ENCODE measurements at regions not wholly inside any gene's neighbourhood (a gene's known extent, or its start where the extent isn't known, plus 50 kb on each side); places are given as distances from the start of the nearest gene placed in this dataset.
"Not testable (repeated sequence)": the region's sequence is repeated elsewhere in the genome, so short reads cannot be mapped to it uniquely, and the experiment has no call there.

DNA sequence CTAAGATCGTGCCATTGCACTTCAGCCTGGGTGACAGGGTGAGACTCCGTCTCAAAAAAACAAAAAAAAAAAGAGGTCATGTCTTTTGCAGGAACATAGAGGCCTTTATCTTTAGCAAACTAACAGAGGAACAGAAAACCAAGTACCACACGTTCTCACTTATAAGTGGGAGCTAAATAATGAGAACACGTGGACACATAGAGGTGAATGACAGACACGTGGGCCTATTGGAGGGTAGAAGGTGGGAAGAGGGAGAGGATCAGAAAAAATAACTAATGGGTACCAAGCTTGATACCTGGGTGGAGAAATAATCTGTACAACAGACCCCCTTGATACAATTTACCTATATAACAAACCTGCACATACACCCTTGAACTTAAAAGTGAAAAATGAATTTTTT is 401.4 kb upstream of the NAALADL2 start:
- DNase-seq (ENCODE audit: low read depth) = no peak

GRCh38 chr3:174460831-174461230 is 398.3 kb upstream of the NAALADL2 start:
- DNase-seq (ENCODE audit: low read depth) = no peak

GRCh38 chr3:174462916-174463315 is 396.2 kb upstream of the NAALADL2 start:
- no peak for DNase-seq (ENCODE audit: low read depth)

GRCh38 chr3:174465177-174465576 is 394.0 kb upstream of the NAALADL2 start:
- DNase-seq (ENCODE audit: low read depth) = no peak

- no peak for DNase-seq (ENCODE audit: low read depth)
Measured at GRCh38 chr3:174466471-174467054, 392.6 kb upstream of the NAALADL2 start.

- DNase-seq (ENCODE audit: low read depth) = no peak
Measured at GRCh38 chr3:174477491-174477890, 381.6 kb upstream of the NAALADL2 start.

- no peak for DNase-seq (ENCODE audit: low read depth)
Measured at GRCh38 chr3:174480767-174481166, 378.4 kb upstream of the NAALADL2 start.

GRCh38 chr3:174482541-174482940 is 376.6 kb upstream of the NAALADL2 start:
- no peak for DNase-seq (ENCODE audit: low read depth)

- DNase-seq (ENCODE audit: low read depth) = no peak
Measured at GRCh38 chr3:174483254-174483653, 375.9 kb upstream of the NAALADL2 start.

DNA sequence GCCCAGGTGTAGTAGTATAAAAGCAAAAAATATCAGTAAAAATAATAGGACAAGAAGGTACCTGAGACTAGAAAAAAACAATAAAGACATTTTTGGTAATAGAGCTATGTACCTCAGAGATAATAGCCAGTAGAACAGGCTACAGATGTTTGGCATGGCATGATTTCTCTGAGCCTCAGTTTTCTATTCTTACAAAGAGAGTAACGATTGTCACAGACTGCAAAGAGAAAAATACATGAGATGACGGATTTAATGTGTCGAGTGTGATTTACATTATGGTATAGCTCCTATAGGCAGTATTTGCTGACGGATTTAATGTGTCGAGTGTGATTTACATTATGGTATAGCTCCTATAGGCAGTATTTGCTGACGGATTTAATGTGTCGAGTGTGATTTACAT is 375.3 kb upstream of the NAALADL2 start:
- DNase-seq (ENCODE audit: low read depth) = not testable (repeated sequence)

DNA sequence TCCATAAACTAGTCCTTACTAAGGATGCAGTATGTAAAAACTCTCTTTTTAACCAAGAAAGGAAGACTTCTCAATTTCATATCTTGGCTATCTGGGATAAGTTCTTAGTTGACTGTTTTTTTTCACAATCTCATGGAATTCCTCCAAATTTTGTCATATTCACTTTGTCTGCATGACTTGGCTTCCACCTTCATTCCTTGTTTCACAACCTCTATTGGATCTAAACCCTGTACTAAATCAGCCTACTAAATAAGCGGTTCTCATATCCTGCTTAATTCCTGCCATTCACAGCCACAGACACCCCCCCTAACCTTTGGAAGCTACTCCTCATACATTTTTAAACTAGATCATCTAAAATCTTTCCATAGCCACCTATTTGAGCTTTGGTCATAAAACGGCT is 370.6 kb upstream of the NAALADL2 start:
- no peak for DNase-seq (ENCODE audit: low read depth)

- no peak for DNase-seq (ENCODE audit: low read depth)
Measured at GRCh38 chr3:174495311-174495710, 363.8 kb upstream of the NAALADL2 start.

DNA sequence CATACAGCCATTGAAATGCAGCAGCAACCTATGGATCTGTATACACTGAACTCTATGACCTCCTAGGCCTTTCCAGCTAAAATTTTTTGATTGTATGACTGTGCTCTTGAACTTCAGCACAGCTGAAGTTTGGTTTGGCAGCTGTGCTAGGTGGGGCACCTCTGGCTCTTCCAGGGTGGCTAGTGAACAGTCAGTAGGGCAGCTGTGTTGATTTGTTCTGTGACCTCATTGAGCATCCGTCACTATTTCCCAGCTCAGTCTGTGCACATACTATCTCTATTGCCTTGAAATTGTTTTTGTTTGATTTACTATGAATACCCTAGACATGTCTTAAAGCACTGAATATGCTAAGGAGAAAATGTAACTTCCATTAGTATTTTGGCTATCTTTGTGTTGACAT is 363.2 kb upstream of the NAALADL2 start:
- no peak for DNase-seq (ENCODE audit: low read depth)

GRCh38 chr3:174498638-174499037 is 360.5 kb upstream of the NAALADL2 start:
- DNase-seq (ENCODE audit: low read depth) = no peak

- DNase-seq (ENCODE audit: low read depth) = no peak
Measured at GRCh38 chr3:174505266-174505665, 353.9 kb upstream of the NAALADL2 start.

DNA sequence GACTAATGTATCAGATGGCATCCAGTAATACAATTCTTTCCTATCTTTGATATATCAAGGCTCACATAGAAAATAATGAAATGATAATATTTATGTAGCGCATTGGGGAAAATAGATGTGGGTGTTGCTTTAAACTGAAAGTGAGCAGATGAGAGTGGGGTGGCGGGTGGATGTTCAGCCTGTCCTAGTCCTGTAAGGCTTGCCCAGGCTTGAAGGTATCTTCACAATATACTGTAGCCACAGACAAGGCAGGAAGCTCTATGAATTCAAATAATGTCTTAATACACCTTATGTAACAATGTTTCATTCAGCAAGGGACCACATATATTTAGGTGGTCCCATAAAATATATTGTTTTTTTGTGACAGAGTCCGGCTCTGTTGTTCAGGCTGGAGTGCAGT is 334.9 kb upstream of the NAALADL2 start:
- DNase-seq (ENCODE audit: low read depth) = no peak

GRCh38 chr3:174529298-174529697 is 329.8 kb upstream of the NAALADL2 start:
- no peak for DNase-seq (ENCODE audit: low read depth)

DNA sequence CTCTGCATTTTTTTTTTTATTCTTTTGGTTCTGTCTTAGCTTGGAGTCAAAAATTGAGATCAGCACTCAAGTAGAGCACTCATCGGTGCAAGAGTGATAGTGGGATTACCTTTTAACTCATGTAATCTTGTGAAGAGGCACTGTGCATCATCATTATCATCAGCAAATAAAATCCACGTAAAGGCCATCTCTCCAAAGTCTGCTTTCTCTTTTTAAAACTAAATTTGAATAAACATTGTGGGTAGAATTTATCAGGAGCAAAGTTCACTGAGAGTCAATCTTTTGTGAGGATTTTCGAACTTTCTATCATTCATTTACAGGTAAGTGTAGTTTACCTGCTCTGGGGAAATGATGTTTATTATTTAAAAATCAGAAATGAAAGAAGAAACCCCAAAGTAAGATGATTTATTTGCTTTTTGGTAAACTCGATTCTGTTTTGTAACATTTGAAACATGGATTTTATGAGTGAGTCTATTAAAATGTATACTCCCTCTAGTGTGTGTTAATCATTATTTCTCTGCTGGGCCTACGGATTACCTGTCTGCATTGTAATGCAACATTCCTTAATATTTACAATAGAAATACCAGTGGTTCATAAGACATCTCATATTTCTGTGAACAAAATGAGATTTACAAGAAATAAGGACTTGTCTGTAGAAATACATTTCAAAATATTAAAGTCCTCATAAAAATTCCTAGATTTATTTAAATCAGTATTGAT is 327.7 kb upstream of the NAALADL2 start:
- DNase-seq (ENCODE audit: low read depth) = no peak

GRCh38 chr3:174532216-174532615 is 326.9 kb upstream of the NAALADL2 start:
- no peak for DNase-seq (ENCODE audit: low read depth)

DNA sequence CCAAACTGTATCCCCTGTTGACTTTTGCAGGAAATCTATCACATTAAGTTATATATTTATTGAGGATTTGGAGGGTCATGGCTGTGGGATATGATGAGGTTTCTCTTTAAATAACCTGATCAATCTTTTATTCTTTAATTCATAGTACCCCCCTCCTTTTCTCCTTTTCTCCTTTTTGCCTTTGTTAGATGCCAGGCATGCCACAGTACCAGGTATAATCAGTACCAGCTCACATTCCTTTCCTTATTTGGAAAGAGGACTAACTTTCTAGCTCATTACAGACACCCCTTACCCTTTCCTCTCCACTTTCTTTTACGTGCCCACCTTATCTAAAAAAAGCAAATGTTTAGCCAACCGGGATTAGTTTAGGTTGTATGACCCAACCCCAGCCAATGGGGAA is 326.4 kb upstream of the NAALADL2 start:
- DNase-seq (ENCODE audit: low read depth) = no peak

GRCh38 chr3:174533286-174533685 is 325.8 kb upstream of the NAALADL2 start:
- DNase-seq (ENCODE audit: low read depth) = no peak

GRCh38 chr3:174536319-174536718 is 322.8 kb upstream of the NAALADL2 start:
- no peak for DNase-seq (ENCODE audit: low read depth)

GRCh38 chr3:174538151-174538550 is 321.0 kb upstream of the NAALADL2 start:
- DNase-seq (ENCODE audit: low read depth) = no peak

Measured in stimulated activated CD8-positive, alpha-beta memory T cell treated with anti-CD3 and anti-CD28 coated beads, Interleukin-12 subunit alpha, Interleukin-12 subunit beta, amount 100 ng/mL, for 4 hours (primary cell).